ENCODE measurements at regions not wholly inside any gene's neighbourhood (a gene's known extent, or its start where the extent isn't known, plus 50 kb on each side); places are given as distances from the start of the nearest gene placed in this dataset.

DNA sequence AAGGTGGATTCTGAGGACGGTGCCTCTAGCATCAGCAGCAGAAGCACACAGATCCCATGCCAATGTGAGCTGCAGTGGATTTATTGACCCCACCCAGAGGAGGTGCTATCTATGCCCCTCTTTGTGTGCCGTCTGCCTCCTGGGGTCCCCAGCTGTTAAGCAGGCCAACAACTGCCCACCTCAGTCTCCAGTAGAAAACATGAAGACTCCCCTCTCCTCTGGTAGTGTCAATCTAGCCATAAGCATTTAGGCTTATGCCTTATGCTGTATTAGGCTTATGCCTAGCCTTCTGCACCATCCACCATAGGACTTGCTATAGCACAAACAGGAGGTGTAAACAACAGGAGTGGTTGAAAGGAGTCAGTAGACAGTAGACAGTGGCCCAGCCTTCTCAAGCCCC, 417.9 kb upstream of the C16orf82 start:
- no peaks in the 10 kb centered on the region for H3K4me1 Mint-ChIP-seq (ENCODE audit: unreplicated experiment)

DNA sequence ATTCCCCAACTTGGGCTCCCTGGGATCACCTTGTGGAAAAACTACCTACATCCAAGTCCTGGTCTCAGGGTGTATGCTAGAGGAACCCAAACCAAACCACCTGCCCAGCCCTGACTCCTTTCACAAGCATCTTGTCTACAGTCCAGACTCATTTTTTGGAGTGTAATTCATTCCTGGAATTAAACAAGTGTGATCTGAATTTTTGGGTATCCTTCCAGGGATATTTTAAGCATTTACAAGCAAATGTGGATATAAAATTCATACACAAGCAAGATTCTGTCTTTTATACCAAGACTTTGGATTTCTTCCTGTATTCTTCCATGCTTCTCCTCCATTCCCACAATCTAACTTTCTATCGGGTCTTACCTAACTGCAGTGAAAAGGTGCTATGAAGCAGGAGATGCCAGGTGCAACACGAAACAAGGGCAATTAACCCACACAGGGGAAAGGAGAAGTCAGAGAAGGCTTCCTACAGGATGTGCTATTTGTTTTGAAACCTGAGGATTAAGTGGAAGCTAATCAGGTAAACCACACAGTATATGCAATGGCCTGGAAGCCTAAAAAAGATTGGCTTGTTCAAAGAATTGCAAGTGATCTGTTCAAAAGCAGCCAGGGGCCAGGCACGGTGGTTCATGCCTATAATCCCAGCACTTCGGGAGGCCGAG, 417.2 kb upstream of the C16orf82 start:
- Mint-ChIP-seq H3K4me1 (ENCODE audit: unreplicated experiment) (no peaks in the 10 kb centered on the region), H3K9me3 (ENCODE audit: unreplicated experiment) (no peaks in the 10 kb centered on the region), H3K4me3 (ENCODE audit: unreplicated experiment) (no peak overlapping the region), H3K36me3 (ENCODE audit: low read depth, unreplicated experiment) (no peaks in the 10 kb centered on the region), H3K27me3 (ENCODE audit: unreplicated experiment) (no peaks in the 10 kb centered on the region), H3K27ac (ENCODE audit: unreplicated experiment) (no peak overlapping the region)
- TF ChIP-seq, protein P1, sequence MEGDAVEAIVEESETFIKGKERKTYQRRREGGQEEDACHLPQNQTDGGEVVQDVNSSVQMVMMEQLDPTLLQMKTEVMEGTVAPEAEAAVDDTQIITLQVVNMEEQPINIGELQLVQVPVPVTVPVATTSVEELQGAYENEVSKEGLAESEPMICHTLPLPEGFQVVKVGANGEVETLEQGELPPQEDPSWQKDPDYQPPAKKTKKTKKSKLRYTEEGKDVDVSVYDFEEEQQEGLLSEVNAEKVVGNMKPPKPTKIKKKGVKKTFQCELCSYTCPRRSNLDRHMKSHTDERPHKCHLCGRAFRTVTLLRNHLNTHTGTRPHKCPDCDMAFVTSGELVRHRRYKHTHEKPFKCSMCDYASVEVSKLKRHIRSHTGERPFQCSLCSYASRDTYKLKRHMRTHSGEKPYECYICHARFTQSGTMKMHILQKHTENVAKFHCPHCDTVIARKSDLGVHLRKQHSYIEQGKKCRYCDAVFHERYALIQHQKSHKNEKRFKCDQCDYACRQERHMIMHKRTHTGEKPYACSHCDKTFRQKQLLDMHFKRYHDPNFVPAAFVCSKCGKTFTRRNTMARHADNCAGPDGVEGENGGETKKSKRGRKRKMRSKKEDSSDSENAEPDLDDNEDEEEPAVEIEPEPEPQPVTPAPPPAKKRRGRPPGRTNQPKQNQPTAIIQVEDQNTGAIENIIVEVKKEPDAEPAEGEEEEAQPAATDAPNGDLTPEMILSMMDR (IDR thresholded peaks at IDR 0.05; ENCODE audit: unreplicated experiment), result no peak
- DNase-seq (ENCODE audit: low spot score), result no peak

More for the DNA sequence above, 417.9 kb upstream of the C16orf82 start:
- DNase-seq (ENCODE audit: low spot score), result no peak
- Mint-ChIP-seq H3K27ac (ENCODE audit: unreplicated experiment) (no peak overlapping the region), H3K36me3 (ENCODE audit: low read depth, unreplicated experiment) (no peaks in the 10 kb centered on the region), H3K27me3 (ENCODE audit: unreplicated experiment) (no peaks in the 10 kb centered on the region), H3K4me3 (ENCODE audit: unreplicated experiment) (no peak overlapping the region), H3K9me3 (ENCODE audit: unreplicated experiment) (no peaks in the 10 kb centered on the region)
- TF ChIP-seq, protein P1 (IDR thresholded peaks at IDR 0.05; ENCODE audit: unreplicated experiment), result no peak

DNA sequence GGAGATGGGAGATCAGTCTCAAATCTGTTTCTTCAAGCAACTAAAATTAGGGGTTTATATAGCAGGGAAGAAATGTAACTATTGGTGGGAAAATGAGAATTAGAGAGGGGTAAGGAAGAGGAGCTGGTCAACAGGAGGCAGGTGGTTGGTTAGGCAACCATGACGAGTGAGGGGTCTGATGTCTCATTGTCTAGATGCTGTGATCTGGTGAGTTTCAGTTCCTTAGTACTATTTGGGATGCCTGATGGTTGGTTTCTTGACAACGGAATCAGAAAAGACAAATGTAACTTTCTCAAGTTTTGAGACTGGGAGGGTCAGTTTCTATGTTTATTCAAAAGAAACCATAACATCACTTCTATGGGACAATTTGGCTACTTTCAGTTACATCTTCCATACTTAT, 415.3 kb upstream of the C16orf82 start:
- no peaks in the 10 kb centered on the region for H3K4me1 Mint-ChIP-seq (ENCODE audit: unreplicated experiment)
- H3K36me3 Mint-ChIP-seq (ENCODE audit: low read depth, unreplicated experiment), result no peaks in the 10 kb centered on the region
- no peak overlapping the region for H3K4me3 Mint-ChIP-seq (ENCODE audit: unreplicated experiment)
- TF ChIP-seq, protein P1 (IDR thresholded peaks at IDR 0.05; ENCODE audit: unreplicated experiment), result no peak
- H3K9me3 Mint-ChIP-seq (ENCODE audit: unreplicated experiment), result peaks cover 5% of the 10 kb centered on the region
- no peak overlapping the region for H3K27ac Mint-ChIP-seq (ENCODE audit: unreplicated experiment)
- H3K27me3 Mint-ChIP-seq (ENCODE audit: unreplicated experiment), result no peaks in the 10 kb centered on the region
- DNase-seq (ENCODE audit: low spot score), result no peak

DNA sequence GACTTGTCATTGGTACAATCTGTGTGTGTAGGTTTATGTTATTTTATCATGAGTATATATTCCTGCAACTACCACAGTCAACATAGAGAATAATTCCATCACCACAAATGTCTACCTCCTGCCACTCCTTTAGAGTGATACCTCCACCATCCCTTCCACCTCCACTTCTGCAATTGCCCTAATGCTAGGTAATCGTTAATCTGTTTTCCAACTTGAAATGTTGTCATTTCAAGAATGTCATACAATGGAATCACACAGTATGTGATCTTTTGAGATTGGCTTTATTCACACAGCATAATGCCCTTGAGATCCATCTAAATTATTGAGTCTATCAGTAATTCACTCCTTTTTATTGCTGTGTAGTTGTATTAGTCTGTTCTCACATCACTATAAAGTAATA, 414.8 kb upstream of the C16orf82 start:
- Mint-ChIP-seq H3K4me1 (ENCODE audit: unreplicated experiment) (no peaks in the 10 kb centered on the region), H3K27ac (ENCODE audit: unreplicated experiment) (no peak overlapping the region), H3K4me3 (ENCODE audit: unreplicated experiment) (no peak overlapping the region), H3K27me3 (ENCODE audit: unreplicated experiment) (no peaks in the 10 kb centered on the region), H3K36me3 (ENCODE audit: low read depth, unreplicated experiment) (no peaks in the 10 kb centered on the region), H3K9me3 (ENCODE audit: unreplicated experiment) (peaks cover 5% of the 10 kb centered on the region)
- DNase-seq (ENCODE audit: low spot score), result no peak
- TF ChIP-seq, protein P1 (IDR thresholded peaks at IDR 0.05; ENCODE audit: unreplicated experiment), result no peak

DNA sequence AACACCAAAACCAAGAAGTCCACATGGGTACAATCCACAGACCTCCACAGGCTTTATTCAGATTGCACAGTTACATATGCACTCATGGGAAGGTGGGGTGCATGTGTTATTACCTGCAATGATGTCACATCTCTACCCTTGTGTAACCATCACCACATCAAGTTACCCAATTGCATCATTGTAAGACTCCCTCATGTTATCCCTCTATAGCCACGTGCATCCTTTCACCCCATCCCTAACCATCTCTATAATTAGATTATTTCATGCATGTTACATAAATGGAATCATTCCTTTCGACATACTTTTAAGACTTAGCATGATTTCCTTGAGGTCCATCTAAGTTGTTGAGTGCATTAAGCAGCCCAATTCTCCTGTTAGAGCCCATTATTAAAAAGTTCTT, 408.2 kb upstream of the C16orf82 start:
- H3K4me3 Mint-ChIP-seq (ENCODE audit: unreplicated experiment), result no peak overlapping the region
- H3K27me3 Mint-ChIP-seq (ENCODE audit: unreplicated experiment), result peaks cover 4% of the 10 kb centered on the region
- H3K9me3 Mint-ChIP-seq (ENCODE audit: unreplicated experiment), result peaks cover 9% of the 10 kb centered on the region
- TF ChIP-seq, protein P1 (IDR thresholded peaks at IDR 0.05; ENCODE audit: unreplicated experiment), result no peak
- no peaks in the 10 kb centered on the region for H3K4me1 Mint-ChIP-seq (ENCODE audit: unreplicated experiment)
- H3K36me3 Mint-ChIP-seq (ENCODE audit: low read depth, unreplicated experiment), result no peaks in the 10 kb centered on the region
- DNase-seq (ENCODE audit: low spot score), result no peak
- no peak overlapping the region for H3K27ac Mint-ChIP-seq (ENCODE audit: unreplicated experiment)

All from endothelial cell (in vitro differentiated cells).